Nucleus accumbens (tissue), 56 donors: ENCODE measurements at regions not wholly inside any gene's neighbourhood (a gene's known extent, or its start where the extent isn't known, plus 50 kb on each side); places are given as distances from the start of the nearest gene placed in this dataset.
A peak's percentile ranks its signal among the peaks of the same experiment; 100 is the strongest.
"Not testable (repeated sequence)": the region's sequence is repeated elsewhere in the genome, so short reads cannot be mapped to it uniquely, and the experiment has no call there.

Experiments used
- DNase-seq, 56 donors: peaks; one replicate each; lab custom pipeline; 2025; lab: John Stamatoyannopoulos, UW

DNA sequence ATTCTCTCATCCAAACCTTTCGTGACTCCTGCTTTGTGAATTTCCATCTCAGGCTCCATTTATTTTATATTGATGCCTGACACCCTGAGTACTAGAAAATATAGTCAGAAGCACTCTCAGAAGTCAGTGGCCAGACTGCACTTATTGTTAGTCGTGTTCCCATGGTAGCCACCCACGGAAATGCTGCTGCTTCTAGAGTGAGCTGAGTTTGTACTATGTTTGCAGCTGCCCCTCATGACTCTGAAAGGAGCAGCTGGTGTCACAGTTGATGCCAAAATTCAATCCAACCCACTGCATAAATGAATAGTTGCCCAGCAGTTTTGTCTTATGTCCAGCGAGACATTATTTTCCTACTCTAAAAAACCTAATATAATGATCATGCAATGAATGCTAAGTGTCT lies 265.2 kb upstream of the SPHKAP start:
- peak in 14 of 56 donors; percentile 0 to 23 (median 8) for DNase-seq

GRCh38 chr2:228444161-228444560 lies 262.7 kb upstream of the SPHKAP start:
- DNase-seq, result no peak

DNA sequence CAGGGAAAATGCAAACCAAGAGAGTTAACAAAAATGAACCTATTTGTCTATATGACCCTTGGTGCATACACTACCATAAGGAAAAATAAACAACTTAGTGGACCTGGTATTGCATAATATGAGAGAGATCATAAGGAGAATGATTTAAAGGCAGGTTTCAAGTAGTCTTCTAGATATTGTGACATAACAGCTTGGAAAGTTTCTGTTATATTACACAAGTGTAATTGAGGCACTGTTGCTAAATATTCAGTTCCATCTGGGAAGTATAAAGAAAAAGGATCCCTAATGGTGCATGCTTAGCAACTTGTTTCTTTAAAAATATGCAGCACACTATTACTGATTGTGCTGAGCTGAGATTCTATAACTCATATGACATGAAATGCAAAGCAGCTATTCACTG lies 252.2 kb upstream of the SPHKAP start:
- DNase-seq, result no peak

DNA sequence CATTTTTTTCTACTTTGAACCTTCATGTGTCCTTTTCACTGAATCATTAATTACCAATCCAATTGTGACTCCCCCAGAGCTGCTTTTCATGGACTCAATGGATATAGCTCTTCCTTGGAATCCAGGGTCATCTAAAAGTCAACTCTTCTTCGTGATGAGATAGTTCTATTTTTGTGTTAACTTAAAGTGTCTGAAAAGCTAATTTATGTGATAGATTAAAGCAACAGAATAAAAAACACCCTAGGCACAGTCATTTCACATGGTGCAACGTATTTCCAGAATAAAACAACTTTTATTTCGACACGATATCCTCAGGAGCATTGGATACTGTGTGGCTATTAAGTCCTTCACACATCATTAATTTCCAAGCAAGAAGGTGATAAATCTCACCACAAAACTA lies 250.6 kb upstream of the SPHKAP start:
- no peak for DNase-seq

- DNase-seq, result no peak
These were observed 249.5 kb upstream of the SPHKAP start for GRCh38 chr2:228430986-228431385.

DNA sequence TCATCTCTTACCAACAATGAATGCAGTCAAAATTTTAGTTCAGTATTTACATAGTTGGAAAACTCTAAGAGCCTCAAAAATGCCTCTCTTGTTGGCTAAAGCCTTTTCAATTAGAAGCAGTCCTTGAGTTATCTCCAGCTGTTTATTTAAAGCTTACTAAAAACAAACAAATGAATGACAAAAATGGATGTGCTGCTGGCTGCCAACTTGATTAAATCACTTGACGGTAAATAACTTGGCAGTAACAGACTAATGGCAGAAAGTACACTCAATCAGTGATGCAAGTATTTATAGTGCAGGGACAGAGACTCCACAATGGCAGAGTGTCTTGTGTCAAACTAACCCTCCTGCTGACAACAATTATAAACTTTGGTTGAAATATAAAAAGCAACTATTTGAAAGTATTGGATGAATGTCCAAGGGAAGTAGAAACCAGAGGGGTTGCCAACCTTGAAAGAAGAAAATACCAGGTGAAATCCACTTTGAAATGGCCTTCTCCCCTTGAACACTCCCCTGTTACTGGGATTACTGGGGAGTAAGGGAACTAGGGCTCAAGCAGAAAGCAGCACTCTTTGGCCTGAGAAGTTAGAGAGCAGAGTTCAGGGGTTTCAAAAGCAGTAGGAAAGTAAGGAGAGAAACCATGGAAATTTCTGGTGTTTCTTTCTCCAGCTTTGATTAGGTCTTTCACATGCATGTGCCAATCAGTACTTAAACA lies 245.2 kb upstream of the SPHKAP start:
- no peak for DNase-seq

DNA sequence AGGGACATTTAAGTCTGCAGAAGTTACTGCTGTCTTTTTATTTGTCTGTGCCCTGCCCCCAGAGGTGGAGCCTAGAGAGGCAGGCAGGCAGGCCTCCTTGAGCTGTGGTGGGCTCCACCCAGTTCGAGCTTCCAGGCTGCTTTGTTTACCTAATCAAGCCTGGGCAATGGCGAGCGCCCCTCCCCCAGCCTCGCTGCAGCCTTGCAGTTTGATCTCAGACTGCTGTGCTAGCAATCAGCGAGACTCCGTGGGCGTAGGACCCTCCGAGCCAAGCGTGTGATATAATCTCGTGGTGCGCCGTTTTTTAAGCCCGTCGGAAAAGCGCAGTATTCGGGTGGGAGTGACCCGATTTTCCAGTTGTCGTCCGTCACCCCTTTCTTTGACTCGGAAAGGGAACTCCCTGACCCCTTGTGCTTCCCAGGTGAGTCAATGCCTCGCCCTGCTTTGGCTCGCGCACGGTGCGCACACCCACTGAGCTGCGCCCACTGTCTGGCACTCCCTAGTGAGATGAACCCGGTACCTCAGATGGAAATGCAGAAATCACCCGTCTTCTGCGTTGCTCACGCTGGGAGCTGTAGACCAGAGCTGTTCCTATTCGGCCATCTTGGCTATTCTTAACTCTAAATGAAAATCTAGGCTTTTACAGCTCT lies 244.0 kb upstream of the SPHKAP start:
- not testable (repeated sequence) for DNase-seq

- DNase-seq, result no peak
These were observed 236.5 kb upstream of the SPHKAP start for GRCh38 chr2:228417956-228418355.

- DNase-seq, result no peak
These were observed 236.0 kb upstream of the SPHKAP start for GRCh38 chr2:228417526-228417925.

GRCh38 chr2:228410061-228410460 lies 228.6 kb upstream of the SPHKAP start:
- no peak for DNase-seq

GRCh38 chr2:228409493-228409892 lies 228.0 kb upstream of the SPHKAP start:
- no peak for DNase-seq

GRCh38 chr2:228408529-228409227 lies 227.2 kb upstream of the SPHKAP start:
- no peak for DNase-seq

- DNase-seq, result no peak
These were observed 226.3 kb upstream of the SPHKAP start for GRCh38 chr2:228407821-228408220.

GRCh38 chr2:228401065-228401912 lies 219.8 kb upstream of the SPHKAP start:
- DNase-seq, result no peak

DNA sequence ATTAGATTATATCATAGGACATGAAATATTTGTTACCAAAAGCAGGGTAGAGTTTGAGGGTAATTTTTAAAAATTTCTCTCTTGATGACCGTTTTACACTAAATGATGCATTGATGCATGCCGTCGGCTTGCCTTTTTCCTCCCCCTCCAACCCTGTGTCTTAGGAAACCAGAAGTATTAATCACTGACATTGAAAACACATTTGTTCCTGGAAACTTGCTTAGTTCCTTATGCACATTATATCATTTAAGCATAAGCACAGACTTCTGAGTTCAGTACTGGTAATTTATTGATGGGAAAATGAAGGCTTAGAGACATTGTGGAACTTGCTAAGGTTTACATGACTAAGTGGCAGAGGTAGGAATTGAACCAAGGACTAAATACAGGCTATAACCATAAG lies 206.3 kb upstream of the SPHKAP start:
- DNase-seq, result no peak

- no peak for DNase-seq
These were observed 197.4 kb upstream of the SPHKAP start for GRCh38 chr2:228378696-228379425.

- DNase-seq, result no peak
These were observed 196.7 kb upstream of the SPHKAP start for GRCh38 chr2:228378233-228378632.

DNA sequence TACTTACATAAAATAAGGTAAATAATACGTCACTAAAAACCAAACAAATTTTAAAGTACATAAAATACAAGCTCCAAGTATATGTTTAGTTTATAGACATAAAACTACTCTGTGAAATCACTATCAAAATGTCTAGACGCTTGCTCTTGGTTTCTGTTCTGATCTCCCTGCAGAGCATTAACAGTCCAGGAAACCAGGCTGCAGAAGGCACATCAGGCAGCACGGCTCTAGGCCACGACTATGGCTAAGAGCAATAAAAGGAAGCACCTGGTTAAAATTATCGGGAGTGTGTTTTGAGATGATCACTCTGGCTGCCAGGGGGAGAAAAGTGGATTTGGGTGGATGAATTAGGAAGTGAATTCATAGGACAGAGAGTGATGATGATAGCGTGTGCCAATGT lies 196.0 kb upstream of the SPHKAP start:
- no peak for DNase-seq

DNA sequence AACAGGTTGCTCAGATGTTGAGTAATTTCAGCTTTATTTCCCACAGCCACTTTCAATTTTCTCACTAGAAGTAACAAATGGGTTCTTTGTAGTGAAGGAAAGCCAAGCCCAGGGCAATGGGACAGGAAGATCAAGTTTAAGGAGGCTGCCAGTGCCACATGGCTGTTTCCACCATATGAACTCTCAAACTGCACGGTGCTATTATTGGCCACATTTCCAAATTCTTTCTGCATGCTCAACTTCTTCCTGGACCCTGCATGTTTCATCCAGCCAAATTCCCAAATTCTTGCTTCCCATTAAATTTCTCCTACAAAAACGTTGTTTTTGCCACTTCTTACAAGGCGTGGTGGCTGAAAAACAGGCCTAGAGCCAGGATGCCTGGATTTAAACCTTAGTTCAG lies 193.3 kb upstream of the SPHKAP start:
- DNase-seq, result no peak

GRCh38 chr2:228373191-228373590 lies 191.7 kb upstream of the SPHKAP start:
- no peak for DNase-seq
